Effector memory CD4-positive, alpha-beta T cell (primary cell): ENCODE measurements at regions not wholly inside any gene's neighbourhood (a gene's known extent, or its start where the extent isn't known, plus 50 kb on each side); places are given as distances from the start of the nearest gene placed in this dataset.

Experiments used
- DNase-seq, 3 donors: peaks; one replicate each; pipeline ENCODE4 v3.0.0-alpha.2; 2020
- H3K27ac ChIP-seq: 2 replicates; pipeline ENCODE4 v1.7.0; 2013; ENCODE audit warnings: mild to moderate bottlenecking, low read length, moderate library complexity; ENCODE audit not compliant: insufficient read depth, poor library complexity, severe bottlenecking
- H3K27me3 ChIP-seq: replicated peaks from 2 replicates; pipeline ENCODE4 v1.7.0; 2013; ENCODE audit warnings: mild to moderate bottlenecking, low read length; ENCODE audit not compliant: insufficient read depth, control insufficient read depth, poor library complexity, severe bottlenecking
- H3K36me3 ChIP-seq: 2 replicates; pipeline ENCODE4 v1.7.0; 2013; ENCODE audit warnings: mild to moderate bottlenecking, low read length, moderate library complexity; ENCODE audit not compliant: control insufficient read depth, insufficient read depth
- H3K4me1 ChIP-seq: 2 replicates; pipeline ENCODE4 v1.7.0; 2013; ENCODE audit warnings: low read length, mild to moderate bottlenecking; ENCODE audit not compliant: control insufficient read depth, insufficient read depth, poor library complexity, severe bottlenecking
- H3K4me3 ChIP-seq: 2 replicates; pipeline ENCODE4 v1.7.0; 2013; ENCODE audit warnings: low read length, low read depth, mild to moderate bottlenecking; ENCODE audit not compliant: insufficient read depth, poor library complexity, severe bottlenecking
- H3K9me3 ChIP-seq: 2 replicates; pipeline ENCODE4 v1.7.0; 2013; ENCODE audit warnings: mild to moderate bottlenecking, low read length, moderate library complexity; ENCODE audit not compliant: control insufficient read depth

DNA sequence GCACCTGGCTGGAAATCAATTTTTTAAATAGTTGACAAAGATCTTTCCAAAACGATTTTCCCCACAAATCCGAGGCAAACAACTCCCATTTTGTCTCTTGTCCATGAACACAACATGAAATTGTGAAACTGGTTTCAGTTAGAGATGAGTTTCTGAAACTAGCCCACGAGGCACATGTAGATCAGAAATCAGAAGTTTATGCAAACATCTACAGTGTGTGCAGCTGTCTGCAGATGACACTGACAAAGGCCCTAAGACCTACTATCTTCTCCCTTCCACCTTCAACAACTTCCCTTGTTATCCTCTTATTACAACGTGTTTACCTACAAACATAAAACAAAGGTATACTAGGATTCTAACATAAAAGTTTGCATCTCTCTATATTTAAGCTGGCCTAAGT, 183.3 kb downstream of the DIRAS2 start:
- H3K4me1 ChIP-seq = no peaks in the 10 kb centered on the region
- DNase-seq = no peak
- H3K9me3 ChIP-seq = no peaks in the 10 kb centered on the region
- no peak overlapping the region for H3K4me3 ChIP-seq
- no peaks in the 10 kb centered on the region for H3K27me3 ChIP-seq
- no peaks in the 10 kb centered on the region for H3K36me3 ChIP-seq
- no peak overlapping the region for H3K27ac ChIP-seq

DNA sequence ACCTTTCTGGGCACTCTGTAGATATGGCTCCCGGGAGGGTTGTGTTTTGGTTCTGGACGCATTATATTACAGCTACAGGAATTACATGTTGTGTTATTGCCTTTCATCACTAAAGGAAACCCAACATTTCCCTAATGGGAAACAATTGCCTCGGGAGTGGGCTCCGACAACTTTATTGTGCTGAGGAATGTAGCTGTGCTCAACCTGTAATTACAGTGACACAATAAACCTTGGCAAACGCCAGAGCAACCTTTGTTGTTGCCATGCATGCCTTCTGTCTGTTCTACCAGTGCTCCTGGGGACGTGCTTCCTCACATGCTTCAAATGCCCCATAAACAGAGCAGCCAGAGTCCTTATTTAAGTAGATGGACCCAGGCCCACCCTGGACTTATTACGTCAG, 182.4 kb downstream of the DIRAS2 start:
- H3K36me3 ChIP-seq = no peaks in the 10 kb centered on the region
- no peak overlapping the region for H3K4me3 ChIP-seq
- H3K9me3 ChIP-seq = no peaks in the 10 kb centered on the region
- H3K27ac ChIP-seq = no peak overlapping the region
- DNase-seq = no peak
- no peaks in the 10 kb centered on the region for H3K27me3 ChIP-seq
- no peaks in the 10 kb centered on the region for H3K4me1 ChIP-seq

DNA sequence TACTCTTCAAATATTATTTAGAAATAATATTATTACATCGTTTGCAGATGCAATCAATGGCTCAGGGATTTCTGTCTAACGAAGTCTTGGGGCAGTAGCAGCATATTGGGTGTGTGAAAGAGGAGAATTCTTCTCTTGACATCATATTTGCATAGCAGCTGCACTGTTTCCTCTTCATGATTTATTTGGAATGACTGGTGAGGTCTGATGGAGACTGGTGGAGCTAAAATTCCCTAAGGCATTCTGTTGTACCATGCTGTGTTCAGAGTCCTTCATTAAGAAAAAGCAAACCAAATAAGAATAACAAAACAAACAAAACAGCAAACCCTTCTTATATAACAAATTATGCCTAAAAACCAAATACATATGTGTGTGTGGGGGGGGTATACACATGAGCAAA, 177.6 kb downstream of the DIRAS2 start:
- Histone ChIP-seq H3K27ac (no peak overlapping the region), H3K36me3 (no peaks in the 10 kb centered on the region), H3K4me3 (no peak overlapping the region), H3K27me3 (peaks cover under 1% of the 10 kb centered on the region), H3K9me3 (no peaks in the 10 kb centered on the region), H3K4me1 (no peaks in the 10 kb centered on the region)
- DNase-seq = no peak

DNA sequence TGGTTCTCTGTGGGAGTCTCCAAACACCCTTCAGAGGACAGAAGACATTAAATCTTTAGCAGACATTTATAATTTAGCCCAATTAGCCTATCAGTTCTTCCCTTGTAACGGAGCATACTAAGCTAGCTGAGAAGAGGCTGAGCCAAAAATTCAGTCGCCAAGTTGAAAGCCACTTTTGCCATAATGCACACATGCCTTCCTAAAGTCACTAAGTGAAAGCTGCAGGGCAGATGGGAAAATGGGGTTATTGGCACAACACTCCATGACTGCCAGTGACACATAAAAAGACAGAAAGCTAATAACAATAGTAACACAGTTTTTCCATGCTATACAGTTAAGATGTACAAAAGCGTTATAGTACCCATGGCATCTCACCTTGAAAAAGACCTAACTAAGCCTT, 176.2 kb downstream of the DIRAS2 start:
- peaks cover 3% of the 10 kb centered on the region for H3K27me3 ChIP-seq
- DNase-seq = no peak
- no peak overlapping the region for H3K4me3 ChIP-seq
- no peaks in the 10 kb centered on the region for H3K9me3 ChIP-seq
- no peaks in the 10 kb centered on the region for H3K36me3 ChIP-seq
- H3K27ac ChIP-seq = no peak overlapping the region
- H3K4me1 ChIP-seq = no peaks in the 10 kb centered on the region

DNA sequence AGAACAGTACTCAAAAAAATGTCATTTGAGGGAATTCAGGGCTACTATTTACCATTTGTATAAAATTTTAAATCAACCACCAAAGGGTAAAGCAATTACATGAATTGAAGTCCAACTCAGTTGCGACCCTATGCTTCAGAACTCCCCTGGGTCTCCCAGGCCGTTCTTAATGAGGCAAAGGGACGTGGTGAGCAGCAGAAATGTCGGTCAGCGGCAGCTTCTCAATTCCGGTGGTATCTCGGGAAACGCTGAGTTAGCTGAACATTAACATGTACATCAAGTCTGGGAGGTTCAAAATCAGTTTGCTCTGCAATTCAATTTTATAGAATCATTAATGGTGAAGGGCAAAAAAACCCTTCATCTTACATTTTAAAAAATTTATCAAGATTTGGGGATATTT, 173.2 kb downstream of the DIRAS2 start:
- Histone ChIP-seq H3K27me3 (peaks cover 3% of the 10 kb centered on the region), H3K36me3 (no peaks in the 10 kb centered on the region), H3K4me1 (no peaks in the 10 kb centered on the region), H3K9me3 (no peaks in the 10 kb centered on the region), H3K4me3 (no peak overlapping the region), H3K27ac (no peak overlapping the region)
- no peak for DNase-seq

DNA sequence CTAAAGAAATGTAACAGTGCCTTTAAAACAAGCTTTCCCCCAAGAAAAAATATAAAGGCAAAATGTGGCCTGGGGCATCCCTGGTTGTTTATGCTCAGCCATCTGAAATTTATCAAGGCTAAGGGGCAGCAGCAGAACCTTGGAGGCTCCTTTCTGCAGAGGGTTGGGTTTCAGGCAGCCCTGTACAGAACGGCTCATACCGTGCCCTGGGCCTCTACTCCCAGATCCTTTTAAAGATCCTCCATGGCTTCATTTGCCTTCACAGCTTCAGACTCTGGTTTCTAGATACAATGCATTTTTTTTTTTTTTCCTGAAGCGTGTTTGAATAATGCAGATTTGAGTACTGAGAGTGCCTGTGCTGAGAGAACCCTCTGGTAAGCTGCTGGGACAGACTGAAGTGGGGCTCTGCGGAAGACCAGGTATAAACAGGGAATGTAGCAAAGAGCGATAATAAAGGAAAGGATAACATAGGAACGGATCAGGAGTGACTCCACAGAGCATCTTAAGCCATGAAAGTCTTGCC, 172.7 kb downstream of the DIRAS2 start:
- H3K4me1 ChIP-seq = no peaks in the 10 kb centered on the region
- no peak overlapping the region for H3K27ac ChIP-seq
- H3K36me3 ChIP-seq = no peaks in the 10 kb centered on the region
- DNase-seq = no peak
- no peaks in the 10 kb centered on the region for H3K9me3 ChIP-seq
- H3K4me3 ChIP-seq = no peak overlapping the region
- H3K27me3 ChIP-seq = peaks cover 3% of the 10 kb centered on the region

DNA sequence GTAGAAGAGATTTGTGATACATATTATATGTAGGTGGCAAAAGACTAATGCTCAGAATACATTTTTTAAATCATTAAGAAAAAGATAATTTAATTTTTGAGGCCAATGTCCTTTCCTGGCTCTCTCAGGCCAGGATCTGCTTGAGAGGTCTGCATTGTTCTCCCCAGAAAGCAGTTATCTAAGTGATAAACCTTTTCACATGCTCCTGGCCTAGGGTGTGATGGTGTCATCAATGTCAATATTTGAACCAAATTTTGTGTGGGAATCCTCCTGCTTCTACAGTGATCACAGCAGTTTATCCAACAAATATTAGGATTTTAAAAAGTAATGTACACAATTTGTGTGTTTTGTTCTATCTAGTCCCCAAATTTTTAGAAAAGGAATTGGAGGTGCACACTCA, 166.6 kb downstream of the DIRAS2 start:
- H3K27ac ChIP-seq = no peak overlapping the region
- no peaks in the 10 kb centered on the region for H3K4me1 ChIP-seq
- no peak for DNase-seq
- H3K9me3 ChIP-seq = no peaks in the 10 kb centered on the region
- no peaks in the 10 kb centered on the region for H3K27me3 ChIP-seq
- no peaks in the 10 kb centered on the region for H3K36me3 ChIP-seq
- H3K4me3 ChIP-seq = no peak overlapping the region

DNA sequence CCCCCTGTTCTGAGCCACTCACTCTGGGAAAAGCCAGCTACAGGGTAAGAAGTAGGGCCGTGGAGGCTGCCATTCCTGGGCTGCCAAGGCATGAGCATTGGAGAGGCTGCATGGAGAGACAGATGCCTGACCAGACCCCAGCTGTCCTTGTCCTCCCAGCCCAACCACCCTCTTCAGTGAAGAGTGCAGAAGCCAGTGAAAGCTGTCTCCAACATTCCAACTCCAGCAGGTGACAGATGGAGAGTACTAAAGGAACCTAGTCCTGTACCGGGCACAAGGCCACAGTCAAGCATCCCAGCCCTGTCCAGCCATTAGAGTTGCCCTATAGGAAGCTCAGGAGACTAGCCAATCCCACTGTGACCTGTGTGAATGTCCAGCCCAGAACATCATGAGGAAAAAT, 165.1 kb downstream of the DIRAS2 start:
- H3K4me3 ChIP-seq = no peak overlapping the region
- H3K36me3 ChIP-seq = no peaks in the 10 kb centered on the region
- no peak for DNase-seq
- H3K4me1 ChIP-seq = no peaks in the 10 kb centered on the region
- H3K9me3 ChIP-seq = no peaks in the 10 kb centered on the region
- no peaks in the 10 kb centered on the region for H3K27me3 ChIP-seq
- no peak overlapping the region for H3K27ac ChIP-seq

DNA sequence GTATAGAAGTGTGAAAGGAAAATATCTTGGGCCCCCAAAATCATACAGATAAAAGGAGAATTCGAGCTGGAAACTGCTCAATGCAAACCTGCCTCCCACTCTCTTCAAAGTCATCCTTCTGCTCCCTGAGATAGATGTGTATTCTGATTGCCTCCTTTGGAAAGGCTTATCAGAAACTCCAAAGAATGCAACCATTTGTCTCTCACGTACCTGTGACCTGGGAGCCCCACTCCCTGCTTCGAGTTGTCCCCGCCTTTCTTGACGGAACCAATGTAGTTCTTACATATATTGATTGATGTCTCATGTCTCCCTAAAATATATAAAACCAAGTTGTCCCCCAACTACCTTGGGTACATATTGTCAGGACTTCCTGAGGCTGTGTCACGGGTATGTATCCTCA, 163.8 kb downstream of the DIRAS2 start:
- no peak overlapping the region for H3K4me3 ChIP-seq
- H3K27ac ChIP-seq = no peak overlapping the region
- DNase-seq = no peak
- H3K9me3 ChIP-seq = no peaks in the 10 kb centered on the region
- no peaks in the 10 kb centered on the region for H3K27me3 ChIP-seq
- no peaks in the 10 kb centered on the region for H3K4me1 ChIP-seq
- no peaks in the 10 kb centered on the region for H3K36me3 ChIP-seq

DNA sequence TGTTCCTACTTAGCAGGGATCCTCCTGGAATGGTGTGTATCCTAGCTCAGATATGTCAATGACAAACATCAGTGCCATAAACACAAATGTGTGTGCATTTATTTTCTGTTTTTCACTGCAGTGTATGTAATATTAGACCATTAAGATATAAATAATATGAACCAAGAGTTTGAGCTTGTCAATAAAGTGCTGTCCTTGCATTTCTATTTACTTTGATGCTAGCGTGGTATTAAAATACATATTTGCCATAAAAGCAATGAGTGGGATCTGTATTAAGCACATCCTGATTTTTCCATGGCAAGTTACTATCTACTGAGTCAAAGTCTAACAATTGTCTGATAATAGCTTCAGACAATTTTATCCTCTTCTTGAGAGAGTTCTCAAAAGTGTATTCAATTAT, 157.6 kb downstream of the DIRAS2 start:
- no peaks in the 10 kb centered on the region for H3K27me3 ChIP-seq
- no peaks in the 10 kb centered on the region for H3K4me1 ChIP-seq
- no peak overlapping the region for H3K27ac ChIP-seq
- H3K9me3 ChIP-seq = no peaks in the 10 kb centered on the region
- DNase-seq = no peak
- no peak overlapping the region for H3K4me3 ChIP-seq
- no peaks in the 10 kb centered on the region for H3K36me3 ChIP-seq

DNA sequence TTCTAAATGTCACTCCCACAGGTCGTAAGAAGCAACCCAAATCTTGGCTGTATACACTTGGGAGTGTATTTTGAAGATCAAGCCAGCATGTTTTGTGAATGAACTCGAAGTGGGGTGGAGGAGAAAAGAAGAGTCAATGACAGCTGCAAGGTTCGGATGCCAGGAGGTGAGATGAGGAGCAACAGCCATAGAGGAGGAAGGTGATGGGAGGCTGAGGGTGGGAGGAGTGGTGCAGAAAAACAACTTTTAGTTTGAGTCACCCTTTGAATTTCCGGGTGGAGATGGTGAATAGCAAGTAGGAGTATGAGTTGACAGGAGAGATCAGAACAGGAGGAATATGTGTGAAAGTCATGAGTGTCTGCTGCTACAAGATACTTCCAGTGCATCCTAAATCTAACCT, 153.6 kb downstream of the DIRAS2 start:
- Histone ChIP-seq H3K4me3 (no peak overlapping the region), H3K36me3 (no peaks in the 10 kb centered on the region), H3K4me1 (no peaks in the 10 kb centered on the region), H3K27ac (no peak overlapping the region), H3K9me3 (no peaks in the 10 kb centered on the region), H3K27me3 (no peaks in the 10 kb centered on the region)
- DNase-seq = no peak
